Nephron (organoid): ENCODE measurements at regions not wholly inside any gene's neighbourhood (a gene's known extent, or its start where the extent isn't known, plus 50 kb on each side); places are given as distances from the start of the nearest gene placed in this dataset.

ENCODE experiments used
- H3K27ac Mint-ChIP-seq, 3 experiments: 2 replicates each; pipeline ENCODE4 v1.8.0; 2020; ENCODE audit warnings: mixed read lengths in 3 of 3, mild to moderate bottlenecking in 2 of 3, moderate library complexity in 1 of 3
- H3K27me3 Mint-ChIP-seq: 2 replicates; pipeline ENCODE4 v1.8.0; 2021; ENCODE audit warnings: low read depth, mild to moderate bottlenecking, moderate library complexity, mixed read lengths
- H3K36me3 Mint-ChIP-seq: 2 replicates; pipeline ENCODE4 v1.8.0; 2020; ENCODE audit warnings: low read depth, mixed read lengths
- H3K4me1 Mint-ChIP-seq: 2 replicates; pipeline ENCODE4 v1.8.0; 2020; ENCODE audit warnings: mixed read lengths
- H3K4me3 Mint-ChIP-seq, 3 experiments: 2 replicates each; pipeline ENCODE4 v1.8.0; 2020; ENCODE audit warnings: mild to moderate bottlenecking in 3 of 3, mixed read lengths in 3 of 3, moderate library complexity in 2 of 3
- H3K9me3 Mint-ChIP-seq: 2 replicates; pipeline ENCODE4 v1.8.0; 2020; ENCODE audit warnings: mixed read lengths
- TF ChIP-seq, protein P1 (sequence below), 3 experiments: fragments of 200-600 bp; sonication (generic); IDR thresholded peaks; one replicate each; pipeline ENCODE4 v1.5.0; 2021; ENCODE audit warnings: antibody characterized with exemption in 3 of 3; ENCODE audit not compliant: unreplicated experiment in 3 of 3

- TF ChIP-seq, protein P1, sequence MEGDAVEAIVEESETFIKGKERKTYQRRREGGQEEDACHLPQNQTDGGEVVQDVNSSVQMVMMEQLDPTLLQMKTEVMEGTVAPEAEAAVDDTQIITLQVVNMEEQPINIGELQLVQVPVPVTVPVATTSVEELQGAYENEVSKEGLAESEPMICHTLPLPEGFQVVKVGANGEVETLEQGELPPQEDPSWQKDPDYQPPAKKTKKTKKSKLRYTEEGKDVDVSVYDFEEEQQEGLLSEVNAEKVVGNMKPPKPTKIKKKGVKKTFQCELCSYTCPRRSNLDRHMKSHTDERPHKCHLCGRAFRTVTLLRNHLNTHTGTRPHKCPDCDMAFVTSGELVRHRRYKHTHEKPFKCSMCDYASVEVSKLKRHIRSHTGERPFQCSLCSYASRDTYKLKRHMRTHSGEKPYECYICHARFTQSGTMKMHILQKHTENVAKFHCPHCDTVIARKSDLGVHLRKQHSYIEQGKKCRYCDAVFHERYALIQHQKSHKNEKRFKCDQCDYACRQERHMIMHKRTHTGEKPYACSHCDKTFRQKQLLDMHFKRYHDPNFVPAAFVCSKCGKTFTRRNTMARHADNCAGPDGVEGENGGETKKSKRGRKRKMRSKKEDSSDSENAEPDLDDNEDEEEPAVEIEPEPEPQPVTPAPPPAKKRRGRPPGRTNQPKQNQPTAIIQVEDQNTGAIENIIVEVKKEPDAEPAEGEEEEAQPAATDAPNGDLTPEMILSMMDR (IDR thresholded peaks at IDR 0.05; ENCODE audit: unreplicated experiment in 3 of 3) = no peak
- no peaks in the 10 kb centered on the region for H3K4me1 Mint-ChIP-seq
- no peaks in the 10 kb centered on the region for H3K27me3 Mint-ChIP-seq
- no peak overlapping the region for H3K27ac Mint-ChIP-seq
- no peaks in the 10 kb centered on the region for H3K9me3 Mint-ChIP-seq
- no peak overlapping the region for H3K4me3 Mint-ChIP-seq
- no peaks in the 10 kb centered on the region for H3K36me3 Mint-ChIP-seq
Observed at GRCh38 chr11:110022548-110022947, 70.6 kb upstream of the ZC3H12C start.

DNA sequence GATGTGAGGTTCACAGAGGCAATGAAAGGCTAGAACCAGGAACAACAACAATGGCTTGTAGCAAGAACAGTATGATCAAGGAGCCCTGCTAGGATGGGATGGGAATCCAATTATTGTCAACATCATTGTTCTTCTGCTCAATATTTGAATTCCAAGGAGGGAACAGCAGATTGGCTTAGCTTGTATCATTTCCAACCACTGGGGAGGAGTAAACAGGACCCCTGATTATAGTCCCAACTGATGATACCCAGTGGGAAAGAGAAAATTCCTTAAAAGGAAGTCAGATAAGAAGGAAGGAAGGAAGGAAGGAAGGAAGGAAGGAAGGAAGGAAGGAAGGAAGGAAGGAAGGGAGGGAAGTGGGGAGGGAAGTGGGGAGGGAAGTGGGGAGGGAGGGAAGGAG lies 69.5 kb upstream of the ZC3H12C start:
- H3K4me1 Mint-ChIP-seq = no peaks in the 10 kb centered on the region
- no peaks in the 10 kb centered on the region for H3K36me3 Mint-ChIP-seq
- no peaks in the 10 kb centered on the region for H3K27me3 Mint-ChIP-seq
- no peak overlapping the region for H3K27ac Mint-ChIP-seq
- no peaks in the 10 kb centered on the region for H3K9me3 Mint-ChIP-seq
- TF ChIP-seq, protein P1 (IDR thresholded peaks at IDR 0.05; ENCODE audit: unreplicated experiment in 3 of 3) = no peak
- no peak overlapping the region for H3K4me3 Mint-ChIP-seq

GRCh38 chr11:110026858-110027626 lies 66.2 kb upstream of the ZC3H12C start:
- TF ChIP-seq, protein P1 (IDR thresholded peaks at IDR 0.05; ENCODE audit: unreplicated experiment in 3 of 3) = no peak
- no peak overlapping the region for H3K4me3 Mint-ChIP-seq
- peak overlapping the region; percentile 74 to 93 (median 82) for H3K27ac Mint-ChIP-seq
- no peaks in the 10 kb centered on the region for H3K4me1 Mint-ChIP-seq
- H3K27me3 Mint-ChIP-seq = peaks cover 3% of the 10 kb centered on the region
- H3K9me3 Mint-ChIP-seq = no peaks in the 10 kb centered on the region
- no peaks in the 10 kb centered on the region for H3K36me3 Mint-ChIP-seq

GRCh38 chr11:110027627-110028371 lies 65.4 kb upstream of the ZC3H12C start:
- Mint-ChIP-seq H3K36me3 (no peaks in the 10 kb centered on the region), H3K9me3 (no peaks in the 10 kb centered on the region)

GRCh38 chr11:110028921-110029320 lies 64.3 kb upstream of the ZC3H12C start:
- Mint-ChIP-seq H3K4me1 (no peaks in the 10 kb centered on the region), H3K9me3 (no peaks in the 10 kb centered on the region), H3K36me3 (no peaks in the 10 kb centered on the region), H3K27me3 (peaks cover 3% of the 10 kb centered on the region), H3K27ac (no peak overlapping the region), H3K4me3 (no peak overlapping the region)
- TF ChIP-seq, protein P1 (IDR thresholded peaks at IDR 0.05; ENCODE audit: unreplicated experiment in 3 of 3) = no peak

More at GRCh38 chr11:110027627-110028371, 65.4 kb upstream of the ZC3H12C start:
- Mint-ChIP-seq H3K27me3 (peaks cover 3% of the 10 kb centered on the region), H3K4me3 (no peak overlapping the region), H3K27ac (peak overlapping the region; percentile 74 to 93 (median 82)), H3K4me1 (no peaks in the 10 kb centered on the region)
- TF ChIP-seq, protein P1 (IDR thresholded peaks at IDR 0.05; ENCODE audit: unreplicated experiment in 3 of 3) = no peak
